DMS79 treated with DMSO at 0.1 percent for 48 hours (cell line): ENCODE measurements at regions not wholly inside any gene's neighbourhood (a gene's known extent, or its start where the extent isn't known, plus 50 kb on each side); places are given as distances from the start of the nearest gene placed in this dataset.

Source experiments
- DNase-seq: peaks from one replicate; lab custom pipeline; 2025; lab: John Stamatoyannopoulos, UW

DNA sequence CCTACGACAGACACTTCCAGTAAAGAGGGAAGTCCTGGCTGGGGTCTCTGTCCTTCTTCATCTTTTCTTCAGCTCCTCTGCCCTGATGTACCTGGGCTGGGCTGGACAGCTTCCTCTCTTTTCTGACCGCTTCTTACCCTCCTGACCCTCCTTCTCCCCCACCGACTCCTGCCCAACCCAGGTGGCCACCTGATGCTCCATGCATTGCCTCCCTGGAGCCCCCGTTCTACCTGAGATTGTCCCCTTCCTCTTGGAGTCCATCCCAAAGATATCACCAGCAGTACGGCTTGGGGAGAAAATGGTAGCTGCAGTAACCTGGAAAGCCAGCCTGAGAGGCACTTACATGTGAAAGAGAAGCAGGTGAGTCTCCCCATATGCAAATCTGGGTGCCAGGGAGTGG lies 566.3 kb downstream of the TCERG1L start:
- no peak for DNase-seq

- no peak for DNase-seq
Observed at GRCh38 chr10:130745821-130746220, 565.7 kb downstream of the TCERG1L start.

DNA sequence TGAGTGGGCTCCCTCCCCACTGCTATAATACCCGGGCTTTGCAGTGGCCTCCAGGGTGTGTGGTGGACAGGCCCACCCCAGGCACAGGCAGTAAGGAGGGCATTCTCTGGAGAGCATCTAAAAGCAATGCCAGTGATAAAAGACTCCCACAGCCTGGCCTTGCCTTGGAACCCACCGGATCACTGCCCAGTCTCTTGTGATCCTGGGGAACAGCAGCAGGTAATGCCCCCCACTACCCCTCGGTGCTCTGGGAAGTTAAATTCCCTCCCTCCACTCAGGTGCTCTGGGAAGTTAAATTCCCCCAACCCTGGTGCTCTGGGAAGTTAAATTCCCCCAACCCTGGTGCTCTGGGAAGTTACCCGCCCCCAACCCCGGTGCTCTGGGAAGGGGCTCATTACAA lies 565.2 kb downstream of the TCERG1L start:
- DNase-seq: no peak

DNA sequence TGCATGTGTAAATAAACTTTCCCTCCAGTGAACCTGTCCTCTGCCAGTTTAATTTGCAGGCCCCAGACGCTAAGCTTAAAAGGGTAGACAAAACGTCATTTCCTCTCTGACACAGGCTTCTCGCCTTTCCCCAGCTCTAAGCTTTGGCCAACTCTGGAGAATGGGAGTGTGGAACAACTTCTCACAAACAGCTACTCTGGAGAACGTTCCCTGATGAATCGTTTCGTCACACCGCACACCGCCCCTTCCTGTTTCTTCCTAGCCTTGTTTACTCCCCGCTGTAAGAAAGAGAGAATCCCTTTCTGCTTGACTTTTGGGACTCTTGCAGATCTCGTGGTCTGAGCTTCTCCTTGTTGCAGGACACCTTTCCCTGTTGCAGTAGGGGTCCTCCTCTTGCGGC lies 564.2 kb downstream of the TCERG1L start:
- DNase-seq: no peak

- DNase-seq: no peak
Observed at GRCh38 chr10:130747946-130748345, 563.6 kb downstream of the TCERG1L start.

- no peak for DNase-seq
Observed at GRCh38 chr10:130748409-130749057, 563.0 kb downstream of the TCERG1L start.

DNA sequence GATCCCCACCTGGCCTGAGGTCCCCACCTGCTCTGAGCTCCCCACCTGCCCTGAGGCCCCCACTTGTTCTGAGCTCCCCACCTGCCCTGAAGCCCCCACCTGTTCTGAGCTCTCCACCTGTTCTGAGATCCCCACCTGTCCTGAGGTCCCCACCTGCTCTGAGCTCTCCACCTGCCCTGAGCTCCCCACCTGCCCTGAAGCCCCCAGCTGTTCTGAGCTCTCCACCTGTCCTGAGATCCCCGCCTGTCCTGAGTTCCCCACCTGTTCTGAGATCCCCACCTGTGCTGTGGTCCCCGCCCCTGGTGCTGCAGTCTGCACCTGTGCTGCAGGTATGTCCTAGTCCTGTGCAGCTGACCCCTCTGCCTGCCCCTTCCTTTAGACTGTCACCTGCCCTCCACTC lies 561.6 kb downstream of the TCERG1L start:
- DNase-seq: no peak

DNA sequence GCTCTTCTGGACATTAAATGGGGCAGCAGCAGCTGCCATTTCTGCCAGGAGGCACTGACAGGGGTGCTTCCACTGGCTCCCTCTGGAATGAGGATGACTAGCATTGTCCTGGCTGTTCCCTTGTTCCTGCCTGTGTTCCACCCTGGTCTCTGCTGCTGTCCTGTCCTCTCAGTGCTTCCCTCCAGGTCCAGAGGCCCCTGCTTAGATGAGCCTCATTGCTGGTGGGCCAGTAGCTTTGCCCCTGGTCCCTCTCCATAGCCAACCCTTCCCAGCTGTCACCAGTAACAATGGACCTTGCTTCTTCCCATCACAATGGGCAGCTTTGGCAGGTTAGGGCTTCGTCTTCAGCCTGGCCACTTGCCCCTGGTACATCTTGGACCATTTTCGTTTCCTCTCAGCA lies 561.1 kb downstream of the TCERG1L start:
- no peak for DNase-seq

DNA sequence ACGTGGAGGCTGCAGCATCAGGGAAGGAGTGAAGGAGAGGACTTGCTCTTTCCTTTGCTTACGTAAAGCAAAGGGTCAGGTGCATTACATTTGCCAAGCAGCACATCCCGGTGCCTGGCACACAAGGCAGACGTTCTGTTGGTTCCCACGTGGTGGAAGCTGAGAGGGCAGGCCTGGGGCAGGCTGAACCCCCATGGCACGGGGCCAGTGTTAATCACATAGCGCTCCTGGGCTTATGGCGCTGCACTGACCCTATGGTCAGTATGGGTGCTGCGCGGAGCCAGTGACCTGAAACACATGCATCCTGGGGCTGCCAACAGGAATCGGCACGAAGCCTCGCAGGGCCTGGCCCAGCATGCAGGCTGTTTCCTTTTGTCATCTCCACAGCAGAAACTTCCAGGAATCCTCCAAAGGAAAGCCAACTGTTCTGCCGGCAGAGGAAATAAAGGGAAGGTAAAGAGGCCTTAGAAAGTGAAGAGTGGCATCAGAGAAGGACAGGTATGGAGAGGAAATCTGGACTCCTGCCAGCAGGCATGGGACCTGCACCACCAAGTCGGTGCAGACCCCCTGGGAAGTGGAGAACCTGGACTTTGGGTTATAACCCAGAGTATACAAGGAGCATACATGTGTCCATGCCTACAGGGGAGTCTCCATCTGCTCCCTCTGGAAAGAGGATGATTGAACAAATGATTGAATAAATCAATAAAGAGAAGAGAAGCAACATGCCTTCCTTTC lies 560.2 kb downstream of the TCERG1L start:
- no peak for DNase-seq

- DNase-seq: no peak
Observed at GRCh38 chr10:130751851-130752250, 559.7 kb downstream of the TCERG1L start.

- no peak for DNase-seq
Observed at GRCh38 chr10:130756651-130757050, 554.9 kb downstream of the TCERG1L start.

- no peak for DNase-seq
Observed at GRCh38 chr10:130757271-130757670, 554.2 kb downstream of the TCERG1L start.

GRCh38 chr10:130757821-130758489 lies 553.6 kb downstream of the TCERG1L start:
- DNase-seq: no peak

GRCh38 chr10:130758529-130758928 lies 553.0 kb downstream of the TCERG1L start:
- DNase-seq: no peak

DNA sequence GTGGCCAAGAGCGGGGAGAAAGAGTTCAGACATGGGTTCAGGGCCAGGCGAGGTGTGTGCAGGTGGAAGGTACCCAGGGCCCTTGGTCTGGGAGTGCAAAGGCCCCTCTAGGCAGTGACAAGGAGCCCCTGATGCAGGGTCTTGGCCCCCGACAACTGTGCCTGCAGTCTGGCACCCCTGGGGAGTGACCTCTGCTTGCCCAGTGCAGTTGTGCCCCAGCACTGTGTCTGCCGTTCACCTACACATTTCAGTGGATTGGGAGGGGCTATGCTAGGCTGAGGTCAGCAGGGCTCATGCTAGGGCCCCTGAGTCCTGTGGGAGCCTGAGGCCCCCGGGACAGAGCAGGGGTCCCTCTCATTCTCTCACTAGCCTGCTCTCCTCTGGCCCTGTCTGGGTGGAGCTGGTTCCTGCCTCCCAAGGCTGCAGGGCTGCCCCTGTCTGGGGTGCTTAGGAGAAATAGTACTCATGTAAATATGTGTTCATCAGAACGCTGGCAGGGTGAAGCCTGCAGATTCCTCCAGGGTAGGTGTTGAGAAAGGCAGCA lies 550.4 kb downstream of the TCERG1L start:
- DNase-seq: no peak

DNA sequence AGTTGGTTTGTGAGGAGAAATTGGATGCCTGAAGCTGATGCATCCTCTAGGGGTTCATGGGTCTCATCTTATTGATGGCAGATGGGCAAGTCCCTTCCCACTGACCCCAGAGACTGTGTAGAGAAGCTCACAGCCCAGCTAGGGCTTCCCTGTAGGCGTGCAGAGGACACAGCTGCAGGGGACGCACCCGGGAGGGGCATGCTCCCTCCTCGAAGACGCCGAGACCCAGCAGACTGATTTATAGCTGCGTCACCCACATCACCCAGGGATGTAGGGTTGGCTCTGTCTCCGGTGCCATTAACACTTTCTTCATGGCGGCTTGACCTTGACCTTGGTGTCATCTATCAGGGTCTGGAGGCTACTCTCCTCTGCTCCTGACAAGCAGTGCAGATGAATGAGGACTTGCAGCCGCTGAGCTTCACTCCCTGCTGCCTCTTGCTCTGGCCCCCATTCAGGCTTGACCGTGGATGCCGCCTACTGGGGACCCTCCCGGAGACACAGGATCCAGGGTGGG lies 549.7 kb downstream of the TCERG1L start:
- no peak for DNase-seq

DNA sequence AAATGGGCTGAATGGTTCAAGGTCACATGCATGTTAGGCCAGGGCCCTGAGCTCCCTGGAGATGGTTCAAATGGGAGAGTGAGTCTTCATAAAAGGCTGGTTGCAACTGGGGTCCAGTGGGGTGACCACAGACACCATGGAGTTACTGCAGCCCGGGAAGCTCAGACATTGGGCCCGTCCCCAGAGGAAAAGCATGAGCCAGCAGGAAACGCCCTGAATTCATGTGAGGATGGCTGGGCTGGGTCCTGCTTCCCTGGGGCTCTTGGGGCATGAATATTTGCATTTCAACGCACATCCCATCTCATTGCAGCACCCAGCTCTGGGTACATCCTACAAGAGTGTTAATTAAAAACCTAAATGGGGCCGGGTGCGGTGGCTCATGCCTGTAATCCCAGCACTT lies 549.0 kb downstream of the TCERG1L start:
- DNase-seq: no peak

GRCh38 chr10:130763071-130763470 lies 548.5 kb downstream of the TCERG1L start:
- no peak for DNase-seq

DNA sequence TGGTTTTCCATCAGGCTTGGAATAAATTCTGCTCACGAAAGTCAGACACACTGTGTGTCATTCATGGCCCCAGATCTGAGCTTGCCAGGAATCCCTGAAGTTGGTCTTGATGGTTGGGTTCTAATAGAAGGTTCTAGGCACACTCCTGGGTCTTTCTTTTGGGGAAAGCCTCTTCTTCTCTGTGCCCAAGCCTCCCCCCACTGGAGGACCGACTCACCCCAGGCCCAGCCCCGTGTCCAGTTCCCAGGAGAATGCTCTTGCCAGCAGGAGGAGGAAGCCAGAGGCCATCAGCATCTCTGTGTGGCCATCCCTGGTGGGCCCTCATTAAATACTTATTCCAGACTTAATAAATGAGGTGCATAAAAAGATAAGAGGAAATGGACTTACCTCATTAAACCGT lies 548.0 kb downstream of the TCERG1L start:
- DNase-seq: no peak

DNA sequence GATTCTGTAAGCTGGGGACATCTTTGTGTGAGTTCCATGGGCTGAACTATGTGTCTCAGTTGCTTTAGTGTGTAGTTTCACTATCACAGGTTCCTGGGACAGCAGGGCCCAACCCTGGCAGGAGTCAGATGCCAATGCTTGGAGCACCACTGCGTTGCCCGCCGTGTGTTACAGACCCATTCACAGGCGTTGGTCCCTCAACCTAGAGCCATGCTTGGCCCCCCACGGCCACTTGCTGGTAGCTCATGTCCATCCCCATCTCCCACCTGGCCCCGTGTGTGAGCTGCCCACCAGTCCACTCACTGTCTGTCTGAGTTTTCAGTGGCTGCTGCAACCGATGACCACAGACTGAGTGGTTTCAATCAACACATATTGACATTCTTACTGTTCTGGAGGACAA lies 546.9 kb downstream of the TCERG1L start:
- no peak for DNase-seq

DNA sequence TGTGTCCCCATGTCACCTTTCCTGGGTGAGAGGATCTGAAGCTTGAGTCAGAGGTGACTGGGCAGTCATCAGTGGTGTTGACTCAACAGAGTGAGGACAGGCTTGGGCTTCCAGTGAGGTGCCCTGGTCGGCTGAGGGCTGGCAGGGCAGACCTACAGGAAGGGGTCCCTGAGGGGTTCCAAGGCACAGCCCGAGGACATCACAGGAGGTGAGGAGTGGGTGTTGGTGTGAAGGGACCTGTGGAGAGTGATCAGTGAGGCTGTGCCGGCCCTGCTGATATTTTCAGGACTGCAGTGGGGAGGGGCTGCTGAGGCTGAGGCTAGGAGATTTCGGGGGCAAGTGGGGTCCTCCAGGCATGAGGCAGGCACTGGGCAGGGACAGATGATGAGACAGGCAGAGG lies 545.5 kb downstream of the TCERG1L start:
- DNase-seq: no peak

- DNase-seq: no peak
Observed at GRCh38 chr10:130767116-130767730, 544.3 kb downstream of the TCERG1L start.
